ENCODE measurements at regions not wholly inside any gene's neighbourhood (a gene's known extent, or its start where the extent isn't known, plus 50 kb on each side); places are given as distances from the start of the nearest gene placed in this dataset.

- H3K9me3 ChIP-seq, result no peaks in the 10 kb centered on the region
- DNase-seq, result no peak
- H3K27me3 ChIP-seq, result no peaks in the 10 kb centered on the region
- whole genome bisulfite sequencing, 5 donors, result 48 to 65% (median 59%) methylated on average over 5 of the region's 5 CpGs
- no peak overlapping the region for H3K4me3 ChIP-seq
- H3K36me3 ChIP-seq, result no peaks in the 10 kb centered on the region
- no peak overlapping the region for H3K27ac ChIP-seq
- TF ChIP-seq CTCF (IDR thresholded peaks at IDR 0.05), result no peak
- TF ChIP-seq POLR2AphosphoS5 (IDR thresholded peaks at IDR 0.05), result no peak
- TF ChIP-seq POLR2A (IDR thresholded peaks at IDR 0.05), result no peak
- TF ChIP-seq EP300 (IDR thresholded peaks at IDR 0.05), result no peak
- intact Hi-C loops (cut with DNase I; ENCODE audit: low total_unique reads), result no loop called here
- H3K4me1 ChIP-seq, result no peaks in the 10 kb centered on the region
Measured at GRCh38 chr4:59695355-59696053, 1504.6 kb upstream of the ADGRL3 start.

GRCh38 chr4:59698041-59698440 is 1502.1 kb upstream of the ADGRL3 start:
- no peak for DNase-seq
- Histone ChIP-seq H3K27me3 (no peaks in the 10 kb centered on the region), H3K4me1 (no peaks in the 10 kb centered on the region), H3K27ac (no peak overlapping the region), H3K9me3 (no peaks in the 10 kb centered on the region), H3K4me3 (no peak overlapping the region), H3K36me3 (no peaks in the 10 kb centered on the region)
- intact Hi-C loops (cut with DNase I; ENCODE audit: low total_unique reads), result no loop called here
- 89 to 96% (median 94%) methylated on average over 2 of the region's 2 CpGs for WGBS, 5 donors
- TF ChIP-seq CTCF (IDR thresholded peaks at IDR 0.05), result no peak
- TF ChIP-seq POLR2A (IDR thresholded peaks at IDR 0.05), result no peak
- TF ChIP-seq EP300 (IDR thresholded peaks at IDR 0.05), result no peak
- TF ChIP-seq POLR2AphosphoS5 (IDR thresholded peaks at IDR 0.05), result no peak

- WGBS, 5 donors, result 83 to 93% (median 88%) methylated on average over 2 of the region's 2 CpGs
- no peak overlapping the region for H3K4me3 ChIP-seq
- no peak for TF ChIP-seq POLR2AphosphoS5 (IDR thresholded peaks at IDR 0.05)
- TF ChIP-seq EP300 (IDR thresholded peaks at IDR 0.05), result no peak
- no peak for TF ChIP-seq CTCF (IDR thresholded peaks at IDR 0.05)
- no peaks in the 10 kb centered on the region for H3K36me3 ChIP-seq
- DNase-seq, result no peak
- no peaks in the 10 kb centered on the region for H3K4me1 ChIP-seq
- no peaks in the 10 kb centered on the region for H3K9me3 ChIP-seq
- intact Hi-C loops (cut with DNase I; ENCODE audit: low total_unique reads), result no loop called here
- H3K27me3 ChIP-seq, result no peaks in the 10 kb centered on the region
- H3K27ac ChIP-seq, result no peak overlapping the region
Measured at GRCh38 chr4:59700651-59701050, 1499.5 kb upstream of the ADGRL3 start.

- DNase-seq, result no peak
- H3K4me1 ChIP-seq, result peaks cover 0 to 5% (median 0%) of the 10 kb centered on the region in 4 donors
- H3K9me3 ChIP-seq, result no peaks in the 10 kb centered on the region
- H3K4me3 ChIP-seq, result no peak overlapping the region
- no peak for TF ChIP-seq CTCF (IDR thresholded peaks at IDR 0.05)
- no peak for TF ChIP-seq POLR2AphosphoS5 (IDR thresholded peaks at IDR 0.05)
- no peak for TF ChIP-seq POLR2A (IDR thresholded peaks at IDR 0.05)
- TF ChIP-seq EP300 (IDR thresholded peaks at IDR 0.05), result no peak
- no peak overlapping the region for H3K27ac ChIP-seq
- intact Hi-C loops (cut with DNase I; ENCODE audit: low total_unique reads), result no loop called here
- 59 to 79% (median 77%) methylated on average over 5 of the region's 5 CpGs for WGBS, 5 donors
- no peaks in the 10 kb centered on the region for H3K27me3 ChIP-seq
- no peaks in the 10 kb centered on the region for H3K36me3 ChIP-seq
Measured at GRCh38 chr4:59704616-59705015, 1495.5 kb upstream of the ADGRL3 start.
